PFSK-1 (cell line): ENCODE measurements at regions not wholly inside any gene's neighbourhood (a gene's known extent, or its start where the extent isn't known, plus 50 kb on each side); places are given as distances from the start of the nearest gene placed in this dataset.

Experiments used
- POLR2AphosphoS5 ChIP-seq: IDR thresholded peaks from 2 replicates; pipeline ENCODE4 v1.6.1; 2012; ENCODE audit warnings: low read depth, mild to moderate bottlenecking, control low read depth, low read length, moderate library complexity
- SIN3A ChIP-seq: IDR thresholded peaks from 2 replicates; pipeline ENCODE4 v1.6.1; 2012; ENCODE audit warnings: mild to moderate bottlenecking, low read length, moderate library complexity, borderline replicate concordance; ENCODE audit not compliant: insufficient read depth
- TF ChIP-seq, protein P1 (sequence below), 2 experiments: IDR thresholded peaks; 2 replicates each; pipeline versions ENCODE4 v1.6.1 to v1.8.0; 2011 to 2012; ENCODE audit warnings: low read depth in 2 of 2, low read length in 2 of 2, control low read depth in 1 of 2, inconsistent platforms in 1 of 2, mild to moderate bottlenecking in 1 of 2, moderate library complexity in 1 of 2; ENCODE audit not compliant: insufficient read depth in 1 of 2

DNA sequence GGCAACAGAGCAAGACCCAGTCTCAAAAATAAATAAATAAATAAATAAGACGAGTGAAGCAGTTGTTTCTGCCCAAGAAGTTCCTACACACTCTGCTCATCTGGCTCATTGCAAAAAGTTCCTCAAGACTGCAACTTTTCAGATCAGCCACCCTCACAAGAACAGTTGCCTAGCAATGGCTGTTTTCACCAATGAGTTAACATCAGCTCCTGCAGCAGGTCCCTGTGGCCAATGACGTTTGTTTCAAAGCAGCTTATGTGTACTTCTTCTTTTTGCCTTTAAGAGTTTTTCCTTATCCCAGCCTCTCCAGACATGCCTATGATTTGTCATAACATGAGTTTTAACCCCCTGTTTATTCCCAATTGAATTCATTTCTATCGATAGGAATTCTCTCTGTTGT lies 118.4 kb upstream of the SPRED1 start:
- TF ChIP-seq POLR2AphosphoS5 (no peak), SIN3A (no peak)
- TF ChIP-seq, protein P1, sequence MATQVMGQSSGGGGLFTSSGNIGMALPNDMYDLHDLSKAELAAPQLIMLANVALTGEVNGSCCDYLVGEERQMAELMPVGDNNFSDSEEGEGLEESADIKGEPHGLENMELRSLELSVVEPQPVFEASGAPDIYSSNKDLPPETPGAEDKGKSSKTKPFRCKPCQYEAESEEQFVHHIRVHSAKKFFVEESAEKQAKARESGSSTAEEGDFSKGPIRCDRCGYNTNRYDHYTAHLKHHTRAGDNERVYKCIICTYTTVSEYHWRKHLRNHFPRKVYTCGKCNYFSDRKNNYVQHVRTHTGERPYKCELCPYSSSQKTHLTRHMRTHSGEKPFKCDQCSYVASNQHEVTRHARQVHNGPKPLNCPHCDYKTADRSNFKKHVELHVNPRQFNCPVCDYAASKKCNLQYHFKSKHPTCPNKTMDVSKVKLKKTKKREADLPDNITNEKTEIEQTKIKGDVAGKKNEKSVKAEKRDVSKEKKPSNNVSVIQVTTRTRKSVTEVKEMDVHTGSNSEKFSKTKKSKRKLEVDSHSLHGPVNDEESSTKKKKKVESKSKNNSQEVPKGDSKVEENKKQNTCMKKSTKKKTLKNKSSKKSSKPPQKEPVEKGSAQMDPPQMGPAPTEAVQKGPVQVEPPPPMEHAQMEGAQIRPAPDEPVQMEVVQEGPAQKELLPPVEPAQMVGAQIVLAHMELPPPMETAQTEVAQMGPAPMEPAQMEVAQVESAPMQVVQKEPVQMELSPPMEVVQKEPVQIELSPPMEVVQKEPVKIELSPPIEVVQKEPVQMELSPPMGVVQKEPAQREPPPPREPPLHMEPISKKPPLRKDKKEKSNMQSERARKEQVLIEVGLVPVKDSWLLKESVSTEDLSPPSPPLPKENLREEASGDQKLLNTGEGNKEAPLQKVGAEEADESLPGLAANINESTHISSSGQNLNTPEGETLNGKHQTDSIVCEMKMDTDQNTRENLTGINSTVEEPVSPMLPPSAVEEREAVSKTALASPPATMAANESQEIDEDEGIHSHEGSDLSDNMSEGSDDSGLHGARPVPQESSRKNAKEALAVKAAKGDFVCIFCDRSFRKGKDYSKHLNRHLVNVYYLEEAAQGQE (IDR thresholded peaks at IDR 0.05; ENCODE audit: insufficient read depth in 1 of 2, low read depth in 2 of 2, low read length in 2 of 2): no peak
